Heart left ventricle (tissue), 16 donors: ENCODE measurements at regions not wholly inside any gene's neighbourhood (a gene's known extent, or its start where the extent isn't known, plus 50 kb on each side); places are given as distances from the start of the nearest gene placed in this dataset.

Experiments
- ATAC-seq, 4 donors: fragments of 200-7000 bp; cut with Tn5 transposase; one replicate each; pipeline ENCODE4 v1.9.1; 2020 to 2022; ENCODE audit warnings: moderate library complexity in 4 of 4, mild to moderate bottlenecking in 3 of 4, moderate number of reproducible peaks in 1 of 4
- DNase-seq, 5 donors: peaks; one replicate each; pipeline ENCODE4 v3.0.0-alpha.2; 2020
- H3K27ac ChIP-seq, 12 donors: fragments of 200-600 bp; sonication (generic) in 4 of 12; one replicate each; pipeline versions ENCODE4 v1.5.0 to v1.8.0; 2016 to 2022; ENCODE audit warnings: mild to moderate bottlenecking in 2 of 12
- H3K27me3 ChIP-seq, 9 donors: fragments of 200-600 bp; sonication (generic) in 2 of 9; one replicate each; pipeline versions ENCODE4 v1.5.1 to v1.8.0; 2016 to 2022; ENCODE audit warnings: mild to moderate bottlenecking in 3 of 9
- H3K36me3 ChIP-seq, 9 donors: fragments of 200-600 bp; sonication (generic) in 2 of 9; one replicate each; pipeline versions ENCODE4 v1.5.0 to v1.8.0; 2018 to 2022; ENCODE audit warnings: mild to moderate bottlenecking in 2 of 9
- H3K4me1 ChIP-seq, 12 donors: fragments of 200-600 bp; sonication (generic) in 4 of 12; one replicate each; pipeline versions ENCODE4 v1.5.0 to v1.8.0; 2016 to 2022; ENCODE audit warnings: mild to moderate bottlenecking in 3 of 12
- H3K4me3 ChIP-seq, 12 donors: fragments of 200-600 bp; sonication (generic) in 4 of 12; one replicate each; pipeline versions ENCODE4 v1.5.0 to v1.8.0; 2017 to 2022; ENCODE audit warnings: mild to moderate bottlenecking in 9 of 12, moderate library complexity in 4 of 12
- H3K9me3 ChIP-seq, 12 donors: fragments of 200-600 bp; sonication (generic) in 4 of 12; one replicate each; pipeline versions ENCODE4 v1.5.0 to v1.8.0; 2016 to 2022; ENCODE audit warnings: mild to moderate bottlenecking in 1 of 12
- CTCF ChIP-seq, 12 donors: fragments of 200-600 bp; sonication (generic) in 4 of 12; IDR thresholded peaks; one replicate each; pipeline versions ENCODE4 v1.5.0 to v1.8.0; 2018 to 2022; ENCODE audit warnings: antibody characterized with exemption in 12 of 12, mild to moderate bottlenecking in 5 of 12
- POLR2A ChIP-seq, 2 donors: fragments of 450-650 bp; IDR thresholded peaks; one replicate each; pipeline ENCODE4 v1.6.1; 2017; ENCODE audit warnings: antibody characterized with exemption in 2 of 2, mild to moderate bottlenecking in 2 of 2, moderate library complexity in 2 of 2
- WGBS, 4 donors: extraction: QIAGEN DNeasy Blood & Tissue Kit in 2 of 4; methylation state at CpG; one replicate each; pipeline versions ENCODE4 v1.1.5 to v1.1.7; 2013 to 2018; 5-methylcytosine and 5-hydroxymethylcytosine counted together
- intact Hi-C, 10 donors: fragments of 100-400 bp; cut with DNase I; formaldehyde crosslinking; loops; one replicate each; pipeline versions ENCODE4 v1.11.1 to v1.14.2; 2022
- donor health status: ischemic (EF 13 %, LVEDD 7.1; RV severe dilation, severe dysfunction).
- donor health status: healthy with polysubstance abuse.
- donor health status: DM: no; HTN: yes; CAD: no.
- donor health status: DM: no; HTN: no; CAD: no.
- donor health status: ischemic (EF 25% LVEDD 6.9; RV normal size, moderate dysfunction).
- donor health status: ischemic (EF 25% LVEDD 5.7; RV mildly dilated, moderate dysfunction).
- donor health status: healthy.
- donor health status: DM: yes; HTN: yes; CAD: no.
- donor health status: ischemic (EF 35%, LVEDD 5.7; RV mildly dilated, moderate dysfunction).
- donor health status: nonischemic (EF 11% LVEDD 7.7; RV severe dilation, severe dysfunction).
- donor health status: DM: yes; HTN: yes; CAD: no.
- donor health status: PGD.
- donor health status: ischemic (EF 29% LVEDD 5.4; RV normal size, mild dysfunction).
- donor health status: nonischemic (EF 23%, LVEDD 6.1; RV moderate dilation, normal function).

- Histone ChIP-seq H3K36me3 (no peaks in the 10 kb centered on the region), H3K9me3 (no peaks in the 10 kb centered on the region), H3K4me3 (no peak overlapping the region), H3K27ac (no peak overlapping the region), H3K4me1 (no peaks in the 10 kb centered on the region), H3K27me3 (peaks cover 0 to 6% (median 0%) of the 10 kb centered on the region in 9 donors)
- DNase-seq: no peak
- no peak for TF ChIP-seq CTCF (IDR thresholded peaks at IDR 0.05)
- no peak for TF ChIP-seq POLR2A (IDR thresholded peaks at IDR 0.05)
- 80 to 86% (median 84%) methylated on average over 6 of the region's 6 CpGs for WGBS, 4 donors
- intact Hi-C loops: no loop called here
- ATAC-seq: no peak
Measured at GRCh38 chr12:5191803-5192538, 148.3 kb downstream of the KCNA5 start.

GRCh38 chr12:5192726-5193125, 149.0 kb downstream of the KCNA5 start:
- Histone ChIP-seq H3K27ac (no peak overlapping the region), H3K36me3 (no peaks in the 10 kb centered on the region), H3K4me1 (no peaks in the 10 kb centered on the region), H3K9me3 (no peaks in the 10 kb centered on the region), H3K4me3 (no peak overlapping the region), H3K27me3 (peaks cover 0 to 8% (median 0%) of the 10 kb centered on the region in 9 donors)
- DNase-seq: no peak
- TF ChIP-seq CTCF (IDR thresholded peaks at IDR 0.05) (no peak), POLR2A (IDR thresholded peaks at IDR 0.05) (no peak)
- intact Hi-C loops: no loop called here
- WGBS, 4 donors: 62 to 89% (median 85%) methylated on average over 2 of the region's 2 CpGs
- ATAC-seq: no peak

GRCh38 chr12:5194306-5194705, 150.6 kb downstream of the KCNA5 start:
- intact Hi-C loops: no loop called here
- Histone ChIP-seq H3K36me3 (no peaks in the 10 kb centered on the region), H3K9me3 (no peaks in the 10 kb centered on the region), H3K4me3 (no peak overlapping the region), H3K4me1 (no peaks in the 10 kb centered on the region), H3K27me3 (peaks cover 0 to 9% (median 0%) of the 10 kb centered on the region in 9 donors), H3K27ac (no peak overlapping the region)
- no peak for ATAC-seq
- WGBS, 4 donors: 44 to 84% (median 64%) methylated on average over 2 of the region's 2 CpGs
- no peak for DNase-seq
- no peak for TF ChIP-seq POLR2A (IDR thresholded peaks at IDR 0.05)
- TF ChIP-seq CTCF (IDR thresholded peaks at IDR 0.05): no peak

- no peak overlapping the region for H3K27ac ChIP-seq
- H3K27me3 ChIP-seq: peaks cover 0 to 16% (median 0%) of the 10 kb centered on the region in 9 donors
- 87 to 98% (median 88%) methylated on average over 1 of the region's 1 CpG for WGBS, 4 donors
- H3K36me3 ChIP-seq: no peaks in the 10 kb centered on the region
- no peaks in the 10 kb centered on the region for H3K9me3 ChIP-seq
- ATAC-seq: no peak
- H3K4me1 ChIP-seq: no peaks in the 10 kb centered on the region
- no peak overlapping the region for H3K4me3 ChIP-seq
- no peak for TF ChIP-seq POLR2A (IDR thresholded peaks at IDR 0.05)
- intact Hi-C loops: no loop called here
- DNase-seq: no peak
Measured at GRCh38 chr12:5195244-5195643, 151.6 kb downstream of the KCNA5 start.

- Histone ChIP-seq H3K9me3 (no peaks in the 10 kb centered on the region), H3K4me1 (peaks cover 0 to 4% (median 0%) of the 10 kb centered on the region in 12 donors), H3K36me3 (no peaks in the 10 kb centered on the region), H3K27me3 (peaks cover 0 to 17% (median 0%) of the 10 kb centered on the region in 9 donors), H3K27ac (no peak overlapping the region), H3K4me3 (no peak overlapping the region)
- DNase-seq (no peak), ATAC-seq (no peak)
- TF ChIP-seq POLR2A (IDR thresholded peaks at IDR 0.05) (no peak), CTCF (IDR thresholded peaks at IDR 0.05) (no peak)
- WGBS, 4 donors: 83 to 91% (median 86%) methylated on average over 3 of the region's 3 CpGs
- intact Hi-C loops: no loop called here
Measured at GRCh38 chr12:5195691-5196090, 152.0 kb downstream of the KCNA5 start.
